ENCODE measurements at regions not wholly inside any gene's neighbourhood (a gene's known extent, or its start where the extent isn't known, plus 50 kb on each side); places are given as distances from the start of the nearest gene placed in this dataset.
"Not testable (repeated sequence)": the region's sequence is repeated elsewhere in the genome, so short reads cannot be mapped to it uniquely, and the experiment has no call there.

- no peak for FAIRE-seq
These were observed 256.3 kb upstream of the MAGI2 start for GRCh38 chr7:79709574-79710409.

DNA sequence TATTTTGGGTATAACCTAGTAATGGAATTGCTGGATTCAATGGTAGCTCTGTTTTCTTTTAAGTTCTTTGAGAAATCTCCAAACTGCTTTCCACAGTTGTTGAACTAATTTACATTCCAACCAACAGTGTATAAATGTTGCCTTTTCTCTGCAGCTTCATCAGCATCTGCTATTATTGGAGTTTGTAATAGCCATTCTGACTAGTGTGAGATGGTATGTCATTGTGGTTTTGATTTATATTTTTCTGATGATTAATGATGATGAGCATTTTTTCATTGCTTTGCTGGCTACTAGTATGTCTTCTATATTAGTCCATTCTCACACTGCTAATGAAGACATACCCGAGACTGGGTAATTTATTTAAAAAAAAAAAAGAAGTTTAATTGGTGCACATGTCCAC is 248.6 kb upstream of the MAGI2 start:
- FAIRE-seq: no peak

DNA sequence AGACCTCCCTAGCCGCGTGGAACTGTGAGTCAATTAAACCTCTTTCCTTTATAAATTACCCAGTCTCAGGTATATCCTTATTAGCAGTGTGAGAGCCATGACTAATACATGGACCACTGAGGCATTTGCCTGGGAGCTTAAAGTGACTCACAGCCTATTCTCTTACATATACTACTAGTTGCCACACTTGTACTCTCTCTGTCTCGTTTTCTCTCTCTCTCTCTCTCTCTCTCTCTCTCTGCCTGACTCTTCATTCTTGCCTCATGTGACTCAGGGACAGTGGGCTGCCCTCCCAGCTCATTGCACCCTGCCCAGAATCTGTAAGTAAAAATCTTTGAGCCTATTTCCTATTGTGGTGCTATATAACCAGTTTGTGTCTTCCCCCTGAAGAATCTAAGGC is 238.5 kb upstream of the MAGI2 start:
- FAIRE-seq: no peak

- no peak for FAIRE-seq
These were observed 237.6 kb upstream of the MAGI2 start for GRCh38 chr7:79691074-79691473.

- FAIRE-seq: no peak
These were observed 230.9 kb upstream of the MAGI2 start for GRCh38 chr7:79684384-79684783.

DNA sequence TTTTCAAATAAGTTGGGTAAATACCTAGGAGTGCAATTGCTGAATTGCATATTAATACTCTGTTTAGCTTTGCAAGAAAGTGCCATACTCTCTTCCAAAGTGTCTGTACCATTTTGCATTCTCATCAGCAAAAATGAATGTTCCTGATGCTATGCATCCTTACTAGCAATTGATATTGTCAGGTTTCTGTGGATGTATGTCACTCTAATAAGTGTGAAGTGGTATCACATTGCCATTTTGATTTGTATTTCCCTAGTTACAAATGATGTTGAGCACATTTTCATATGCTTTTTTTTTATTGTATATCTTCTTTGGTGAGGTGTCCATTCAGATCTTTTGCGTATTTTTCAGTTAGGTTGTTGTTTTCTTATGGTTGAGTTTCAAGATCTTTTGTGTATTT is 230.4 kb upstream of the MAGI2 start:
- FAIRE-seq: no peak

DNA sequence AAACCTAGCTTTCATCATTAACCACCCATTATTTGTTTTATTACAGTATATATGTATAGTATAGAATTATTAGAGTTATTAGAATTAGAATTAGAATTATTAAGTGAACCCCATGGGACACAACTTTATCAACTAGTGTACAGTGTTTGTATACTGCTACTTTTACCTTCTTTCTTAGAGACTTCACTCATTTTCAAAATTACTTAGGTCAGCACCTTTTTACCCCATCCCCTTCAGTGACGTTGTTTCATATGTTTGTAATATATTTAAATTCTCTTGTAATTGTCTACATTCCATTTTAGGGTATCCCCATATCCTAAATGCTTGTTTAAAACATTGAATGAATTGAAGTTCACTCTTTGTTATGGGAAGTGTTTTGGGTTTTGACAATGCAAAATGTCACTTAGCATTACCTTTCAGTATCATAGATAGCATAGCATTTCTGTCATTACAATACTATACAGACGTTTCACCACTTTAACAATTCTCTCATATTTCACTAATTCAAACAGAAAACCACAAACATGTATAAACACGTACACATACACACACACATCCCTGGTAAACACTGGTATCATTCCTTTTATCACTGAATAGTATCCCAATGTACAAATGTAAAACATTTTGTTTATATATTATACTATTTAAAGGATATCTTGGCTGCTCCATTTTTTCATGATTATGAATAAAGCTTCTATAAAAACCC is 229.9 kb upstream of the MAGI2 start:
- no peak for FAIRE-seq

GRCh38 chr7:79681454-79681853 is 228.0 kb upstream of the MAGI2 start:
- no peak for FAIRE-seq

- FAIRE-seq: no peak
These were observed 220.5 kb upstream of the MAGI2 start for GRCh38 chr7:79673969-79674368.

- no peak for FAIRE-seq
These were observed 220.0 kb upstream of the MAGI2 start for GRCh38 chr7:79673421-79673820.

DNA sequence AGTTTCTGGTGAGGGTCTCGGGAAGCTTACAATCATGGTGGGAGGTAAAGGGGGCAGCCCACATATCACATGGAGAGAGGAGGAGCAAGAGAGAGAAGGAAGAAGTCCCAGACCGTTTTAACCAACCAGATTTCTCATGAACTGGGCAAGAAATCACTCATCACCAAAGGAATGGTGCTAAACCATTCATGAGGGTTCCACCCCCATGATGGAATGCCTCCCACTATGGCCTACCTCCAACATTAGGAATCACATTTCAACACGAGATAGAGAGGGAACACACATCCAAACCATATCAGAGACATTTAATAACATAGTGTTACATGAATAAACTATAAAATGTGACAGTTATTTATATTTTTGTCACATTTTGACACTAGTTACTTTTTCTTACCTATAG is 214.8 kb upstream of the MAGI2 start:
- no peak for FAIRE-seq

GRCh38 chr7:79666472-79666871 is 213.0 kb upstream of the MAGI2 start:
- FAIRE-seq: no peak

DNA sequence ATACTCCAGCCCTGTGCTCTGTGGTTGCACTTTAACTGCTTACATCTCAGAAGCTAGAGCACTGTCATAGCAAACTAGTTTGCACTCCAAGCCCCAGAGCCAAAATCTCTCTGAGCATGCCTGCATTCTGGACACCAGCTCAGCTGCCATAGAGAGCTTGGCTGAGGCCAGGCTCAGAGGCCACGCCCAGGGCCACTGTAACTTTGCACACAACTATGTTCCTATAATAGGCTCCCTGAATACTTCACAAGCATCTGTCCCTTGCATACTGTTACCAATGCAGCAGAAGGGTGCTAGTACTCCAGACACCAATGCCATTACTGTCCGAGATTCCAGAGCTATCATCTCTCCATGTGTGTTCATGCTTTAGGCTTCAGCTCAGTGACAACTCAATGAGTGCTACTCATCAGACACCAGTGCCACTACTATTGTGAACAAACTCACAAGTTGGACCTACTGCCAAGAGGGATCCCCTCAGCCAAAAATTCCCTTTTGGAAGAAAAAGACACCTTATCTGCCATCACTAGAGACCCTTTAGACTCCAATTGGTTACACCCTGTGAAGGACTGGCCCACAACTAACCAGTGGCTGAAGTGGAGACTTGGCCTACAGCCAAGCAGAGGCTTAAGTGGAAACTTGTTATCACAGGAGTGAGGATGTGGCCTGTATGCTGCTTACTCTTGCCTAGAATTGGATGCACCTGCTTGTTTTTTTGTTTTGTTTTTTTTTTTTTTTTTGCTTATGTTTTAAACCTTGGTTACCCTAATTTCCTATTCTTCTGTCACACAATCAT is 211.6 kb upstream of the MAGI2 start:
- no peak for FAIRE-seq

DNA sequence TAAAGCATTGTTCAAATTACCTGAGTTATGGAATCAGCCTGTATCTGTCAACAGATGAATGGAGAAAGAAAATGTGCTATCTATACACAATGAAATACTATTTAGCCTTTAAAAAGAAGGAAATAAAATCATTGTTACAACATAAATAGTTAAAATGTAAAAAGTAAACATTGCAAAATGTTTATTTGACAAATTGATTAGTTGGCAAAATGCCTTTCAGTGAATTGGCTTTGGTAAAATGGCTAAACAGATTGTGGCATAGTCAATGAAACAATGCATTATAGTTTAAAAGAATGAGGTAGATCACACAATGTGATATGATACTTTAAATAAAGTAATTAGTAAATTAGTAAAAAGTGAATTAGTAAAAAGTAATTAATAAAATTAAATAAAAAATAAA is 204.8 kb upstream of the MAGI2 start:
- FAIRE-seq: peak; percentile 81

DNA sequence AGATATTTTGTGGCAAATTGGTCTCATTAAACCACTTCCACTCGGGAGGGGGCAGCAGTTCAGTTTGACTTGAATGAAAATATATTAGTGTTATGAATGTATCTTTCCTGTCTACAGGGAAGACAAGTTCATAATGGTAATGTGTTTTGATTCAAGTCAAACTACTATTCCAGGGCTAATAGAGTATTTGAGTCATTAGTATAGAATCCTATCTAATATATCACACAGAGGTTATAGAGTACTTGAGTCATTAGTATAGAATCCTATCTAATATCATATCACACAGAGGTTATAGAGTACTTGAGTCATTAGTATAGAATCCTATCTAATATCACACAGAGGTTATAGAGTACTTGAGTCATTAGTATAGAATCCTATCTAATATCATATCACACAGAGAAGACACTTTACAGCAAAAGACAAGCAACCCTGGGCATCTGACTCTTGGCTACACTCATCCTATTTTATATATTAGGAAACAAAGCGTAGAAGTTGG is 199.7 kb upstream of the MAGI2 start:
- FAIRE-seq: no peak

DNA sequence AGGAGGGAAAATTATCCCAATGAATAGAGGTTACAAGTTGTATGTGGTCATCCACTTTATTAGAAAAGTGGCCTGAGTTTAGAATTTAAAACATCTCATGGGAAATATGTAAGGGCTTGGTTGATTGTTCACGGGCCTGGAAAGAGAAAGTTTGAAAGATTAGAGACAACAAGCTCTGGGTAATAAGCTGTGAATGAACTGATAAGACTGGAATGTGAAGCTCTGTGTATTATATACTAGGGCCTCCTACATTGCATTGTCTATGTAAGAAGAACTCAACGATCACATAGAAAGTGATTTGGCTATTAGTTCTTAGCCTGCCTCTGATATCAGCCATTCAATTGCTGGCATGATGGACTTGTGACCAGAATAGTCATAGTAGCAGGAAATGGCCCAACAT is 199.2 kb upstream of the MAGI2 start:
- FAIRE-seq: no peak

- FAIRE-seq: no peak
These were observed 194.2 kb upstream of the MAGI2 start for GRCh38 chr7:79647711-79648110.

GRCh38 chr7:79646278-79646677 is 192.8 kb upstream of the MAGI2 start:
- no peak for FAIRE-seq

- no peak for FAIRE-seq
These were observed 183.4 kb upstream of the MAGI2 start for GRCh38 chr7:79636849-79637248.

- not testable (repeated sequence) for FAIRE-seq
These were observed 172.5 kb upstream of the MAGI2 start for GRCh38 chr7:79625921-79626320.

- FAIRE-seq: no peak
These were observed 170.9 kb upstream of the MAGI2 start for GRCh38 chr7:79624336-79624735.

DNA sequence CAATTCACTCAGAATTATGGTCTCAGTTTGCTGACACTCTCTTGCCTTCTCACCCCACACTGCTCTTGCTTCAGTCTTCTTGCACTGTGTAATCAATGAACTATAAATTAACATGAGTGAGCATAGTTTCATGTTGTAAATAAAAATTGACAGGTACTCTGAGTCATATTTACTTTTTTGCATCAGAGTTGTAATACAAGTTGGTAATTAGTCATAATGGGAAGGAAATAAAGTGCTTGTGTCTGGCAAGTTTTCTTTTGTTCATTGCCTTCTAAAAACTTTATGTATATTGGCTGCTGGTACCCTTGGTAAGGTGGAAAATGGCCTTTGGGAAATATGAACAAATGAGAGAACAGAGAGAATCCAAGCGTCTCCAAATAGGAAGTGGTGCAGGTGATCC is 169.3 kb upstream of the MAGI2 start:
- FAIRE-seq: no peak

- no peak for FAIRE-seq
These were observed 166.8 kb upstream of the MAGI2 start for GRCh38 chr7:79620291-79620690.

DNA sequence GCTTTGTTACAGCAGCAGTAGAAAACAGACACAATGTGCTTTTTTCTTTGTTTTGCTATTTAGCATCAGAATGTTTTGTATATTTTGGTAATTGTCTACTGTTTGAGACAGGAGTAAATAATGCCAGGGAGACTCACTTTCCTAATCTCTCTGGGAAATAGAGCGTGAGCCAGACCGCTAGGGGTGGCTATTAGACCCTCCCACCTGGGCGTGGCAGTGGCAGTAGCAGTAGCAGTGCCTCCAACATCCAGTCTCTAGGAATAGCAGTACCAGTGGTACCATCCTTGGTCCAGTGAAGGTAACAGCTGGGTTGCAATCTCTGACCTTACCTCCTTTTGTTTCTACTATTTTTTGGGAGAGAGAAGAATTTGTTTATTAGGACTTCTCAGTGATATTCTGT is 165.7 kb upstream of the MAGI2 start:
- no peak for FAIRE-seq

All from G401.6 (cell line).